ENCODE measurements at regions not wholly inside any gene's neighbourhood (a gene's known extent, or its start where the extent isn't known, plus 50 kb on each side); places are given as distances from the start of the nearest gene placed in this dataset.
A peak's percentile ranks its signal among the peaks of the same experiment; 100 is the strongest.

DNA sequence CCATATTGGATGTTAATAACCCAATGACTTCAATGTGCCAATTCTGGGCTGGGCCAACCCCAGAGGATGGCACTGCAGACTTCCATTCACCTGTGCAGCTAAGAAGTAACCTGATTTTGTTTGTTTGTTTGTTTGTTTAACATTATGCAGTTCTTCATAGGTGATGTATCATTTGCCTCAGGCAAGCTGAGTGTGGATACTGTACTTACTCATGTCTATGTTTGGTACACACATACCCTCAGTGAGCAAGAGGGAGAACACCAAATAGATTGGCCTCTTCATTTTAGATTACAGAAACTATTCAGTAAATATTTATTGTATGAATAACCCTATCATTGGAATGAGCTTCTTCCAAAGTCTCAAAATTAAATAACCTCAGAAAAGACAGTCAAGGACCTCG lies 180.2 kb upstream of the SMC2 start:
- no peak overlapping the region for H3K27ac Mint-ChIP-seq
- DNase-seq, result no peak
- no peak overlapping the region for H3K4me3 Mint-ChIP-seq
- no peaks in the 10 kb centered on the region for H3K4me1 Mint-ChIP-seq
- intact Hi-C loops (cut with micrococcal nuclease), result no loop called here
- H3K9me3 Mint-ChIP-seq, result no peaks in the 10 kb centered on the region
- no peaks in the 10 kb centered on the region for H3K27me3 Mint-ChIP-seq
- no peaks in the 10 kb centered on the region for H3K36me3 Mint-ChIP-seq (ENCODE audit: low read depth)

DNA sequence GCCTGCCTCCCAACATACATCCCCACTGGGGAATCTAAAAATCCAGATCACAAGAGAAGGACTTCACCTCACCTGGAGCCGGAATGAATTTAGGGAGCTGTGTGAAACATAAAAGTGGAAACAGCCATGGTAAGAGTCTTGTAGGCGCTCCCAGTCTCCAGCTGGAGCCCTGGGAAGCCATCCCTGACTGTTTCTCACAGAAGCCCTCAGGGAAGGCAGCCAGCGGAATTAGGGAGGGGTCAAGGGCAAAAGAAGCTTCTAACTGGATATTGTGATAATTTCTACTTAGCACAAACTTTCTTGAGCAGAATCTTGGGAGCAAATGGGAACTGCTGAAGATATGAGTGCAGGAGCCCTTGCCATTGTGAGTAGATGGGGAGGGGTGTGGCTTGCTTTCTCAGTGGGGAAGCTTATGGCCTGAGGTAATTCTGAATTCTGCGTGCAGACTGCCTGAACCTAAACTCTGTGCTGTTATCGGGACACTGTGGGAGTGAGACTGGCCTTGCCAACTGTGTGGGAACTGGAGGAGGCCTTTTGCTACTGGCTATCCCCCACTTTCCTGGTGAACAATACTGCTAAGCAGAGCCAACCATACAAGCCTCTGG lies 174.4 kb upstream of the SMC2 start:
- no peaks in the 10 kb centered on the region for H3K4me1 Mint-ChIP-seq
- no peak overlapping the region for H3K27ac Mint-ChIP-seq
- no peaks in the 10 kb centered on the region for H3K27me3 Mint-ChIP-seq
- no peaks in the 10 kb centered on the region for H3K36me3 Mint-ChIP-seq (ENCODE audit: low read depth)
- intact Hi-C loops (cut with micrococcal nuclease), result no loop called here
- H3K9me3 Mint-ChIP-seq, result no peaks in the 10 kb centered on the region
- DNase-seq, result no peak
- no peak overlapping the region for H3K4me3 Mint-ChIP-seq

DNA sequence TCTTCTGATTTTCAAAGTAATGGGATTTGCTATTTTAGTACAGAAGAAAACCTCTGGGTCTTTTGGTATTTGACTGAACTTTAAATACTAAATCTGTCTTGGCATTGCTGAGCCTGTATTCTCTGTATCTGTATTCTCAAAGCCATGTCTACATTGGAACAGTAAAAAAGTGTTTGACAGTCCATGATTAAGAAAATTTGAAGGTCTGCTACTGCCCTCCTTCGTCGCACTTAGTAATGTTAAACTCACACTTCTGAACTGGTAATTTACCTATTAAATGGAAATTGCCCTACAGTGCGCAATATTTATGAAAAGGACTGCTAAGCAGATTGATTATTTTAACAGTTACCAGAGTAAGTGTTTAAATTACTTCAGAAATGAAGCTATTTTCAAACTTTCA lies 165.7 kb upstream of the SMC2 start:
- H3K4me3 Mint-ChIP-seq, result no peak overlapping the region
- no peak for DNase-seq
- no peaks in the 10 kb centered on the region for H3K9me3 Mint-ChIP-seq
- H3K36me3 Mint-ChIP-seq (ENCODE audit: low read depth), result no peaks in the 10 kb centered on the region
- H3K27me3 Mint-ChIP-seq, result no peaks in the 10 kb centered on the region
- intact Hi-C loops (cut with micrococcal nuclease), result no loop called here
- no peak overlapping the region for H3K27ac Mint-ChIP-seq
- H3K4me1 Mint-ChIP-seq, result no peaks in the 10 kb centered on the region

DNA sequence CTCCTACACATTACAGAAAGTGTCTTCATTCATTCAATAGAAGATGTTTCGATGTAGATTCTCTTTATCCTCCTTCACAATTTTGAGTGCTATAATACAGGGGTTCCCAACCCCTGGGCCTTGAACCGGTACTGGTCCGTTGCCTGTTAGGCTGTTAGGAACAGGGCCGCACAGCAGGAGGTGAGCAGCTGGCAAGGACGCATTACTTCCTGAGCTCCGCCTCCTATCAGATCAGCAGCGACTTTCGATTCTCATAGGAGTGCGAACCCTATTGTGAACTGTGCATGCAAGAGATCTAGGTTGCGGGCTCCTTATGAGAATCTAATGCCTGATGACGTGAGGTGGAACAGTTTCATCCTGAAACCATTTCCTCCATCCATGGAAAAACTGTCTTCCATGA lies 153.0 kb upstream of the SMC2 start:
- Mint-ChIP-seq H3K9me3 (no peaks in the 10 kb centered on the region), H3K4me1 (no peaks in the 10 kb centered on the region), H3K4me3 (no peak overlapping the region), H3K27ac (no peak overlapping the region), H3K27me3 (no peaks in the 10 kb centered on the region), H3K36me3 (ENCODE audit: low read depth) (no peaks in the 10 kb centered on the region)
- intact Hi-C loops (cut with micrococcal nuclease), result no loop called here
- DNase-seq, result no peak

DNA sequence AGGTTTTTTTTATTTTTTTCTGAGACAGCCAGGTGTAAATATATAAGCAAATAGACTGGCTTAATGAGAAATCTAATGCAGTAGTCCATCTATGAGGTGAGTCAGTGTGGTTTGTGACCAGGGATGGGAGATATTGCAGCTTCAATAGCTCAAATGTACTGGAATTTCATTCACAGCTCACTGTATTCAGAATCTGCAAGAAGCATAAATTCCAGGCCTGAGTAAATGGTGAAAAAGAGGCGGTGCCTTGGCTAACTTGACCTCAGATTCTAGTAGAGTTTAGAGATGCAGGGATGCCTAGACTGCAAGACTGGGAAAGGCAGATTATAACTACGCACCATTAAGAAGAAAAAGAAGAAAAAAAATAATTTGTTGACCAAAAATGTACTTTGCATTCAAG lies 151.9 kb upstream of the SMC2 start:
- H3K27ac Mint-ChIP-seq, result no peak overlapping the region
- DNase-seq, result no peak
- intact Hi-C loops (cut with micrococcal nuclease), result no loop called here

DNA sequence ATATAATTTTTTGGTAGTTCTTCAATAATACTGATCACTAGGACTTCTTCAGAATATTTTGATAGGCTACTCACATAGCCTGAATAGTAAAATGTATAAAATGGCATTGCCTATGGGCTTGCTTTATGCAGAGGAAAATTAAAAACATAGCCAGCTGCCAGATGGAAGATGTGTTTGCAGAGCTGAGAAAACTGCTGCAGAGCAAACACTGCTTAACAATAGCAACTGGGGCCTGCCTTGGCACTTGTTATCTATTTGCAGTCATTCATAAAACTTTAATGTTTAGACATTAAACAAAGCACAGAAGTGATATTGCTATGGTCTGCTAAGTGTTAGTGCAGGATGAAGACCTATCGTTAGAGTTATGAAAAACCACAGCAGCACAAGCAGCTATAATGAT lies 151.5 kb upstream of the SMC2 start:
- no peak overlapping the region for H3K27ac Mint-ChIP-seq
- no peaks in the 10 kb centered on the region for H3K36me3 Mint-ChIP-seq (ENCODE audit: low read depth)
- intact Hi-C loops (cut with micrococcal nuclease), result no loop called here
- H3K4me1 Mint-ChIP-seq, result no peaks in the 10 kb centered on the region
- DNase-seq, result no peak
- no peaks in the 10 kb centered on the region for H3K9me3 Mint-ChIP-seq
- H3K4me3 Mint-ChIP-seq, result no peak overlapping the region
- H3K27me3 Mint-ChIP-seq, result no peaks in the 10 kb centered on the region

More for the DNA sequence above, 151.9 kb upstream of the SMC2 start:
- Mint-ChIP-seq H3K9me3 (no peaks in the 10 kb centered on the region), H3K4me3 (no peak overlapping the region), H3K36me3 (ENCODE audit: low read depth) (no peaks in the 10 kb centered on the region), H3K4me1 (no peaks in the 10 kb centered on the region), H3K27me3 (no peaks in the 10 kb centered on the region)

DNA sequence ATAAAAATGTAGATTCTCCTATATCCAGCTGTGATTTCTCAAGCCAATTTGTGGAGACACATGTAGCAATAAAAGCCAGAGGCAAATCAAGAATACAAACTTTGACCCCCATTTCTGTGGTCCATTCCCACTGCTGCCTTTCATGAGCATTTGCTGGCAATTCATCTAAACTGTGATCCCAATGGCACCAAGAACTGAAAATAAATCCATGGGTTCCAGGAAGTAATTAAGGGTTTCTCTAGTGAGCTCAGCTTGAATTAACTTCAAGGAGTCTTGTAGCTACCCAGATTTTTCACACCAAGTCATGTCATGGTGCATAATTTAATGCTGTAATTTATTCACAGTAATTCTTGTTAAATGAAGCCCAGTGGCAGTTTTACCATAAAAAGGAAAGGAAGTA lies 145.0 kb upstream of the SMC2 start:
- Mint-ChIP-seq H3K36me3 (ENCODE audit: low read depth) (no peaks in the 10 kb centered on the region), H3K27me3 (no peaks in the 10 kb centered on the region), H3K27ac (no peak overlapping the region), H3K9me3 (no peaks in the 10 kb centered on the region), H3K4me3 (no peak overlapping the region), H3K4me1 (no peaks in the 10 kb centered on the region)
- DNase-seq, result no peak
- intact Hi-C loops (cut with micrococcal nuclease), result no loop called here

DNA sequence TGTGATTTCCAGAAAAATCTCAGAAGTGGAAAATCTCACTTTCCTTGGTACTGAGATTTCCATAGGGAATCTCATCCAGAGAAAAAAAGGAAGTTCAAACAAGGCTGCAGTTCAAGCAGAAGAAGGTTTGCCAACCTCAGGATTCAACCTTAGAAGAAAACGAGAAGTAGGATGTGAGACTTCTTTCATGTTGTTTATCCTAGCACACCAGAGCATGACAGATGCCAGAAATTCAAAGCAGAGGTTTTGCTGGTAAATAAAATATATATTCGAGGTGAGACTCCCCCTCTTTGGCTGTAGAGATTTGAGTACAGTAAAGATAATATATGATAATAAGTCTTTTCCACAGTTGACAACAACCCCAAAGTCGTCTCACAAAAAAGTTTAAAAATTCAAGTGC lies 116.9 kb upstream of the SMC2 start:
- Mint-ChIP-seq H3K9me3 (no peaks in the 10 kb centered on the region), H3K4me3 (no peak overlapping the region), H3K27me3 (no peaks in the 10 kb centered on the region), H3K4me1 (no peaks in the 10 kb centered on the region), H3K27ac (no peak overlapping the region), H3K36me3 (ENCODE audit: low read depth) (no peaks in the 10 kb centered on the region)
- no peak for DNase-seq
- intact Hi-C loops (cut with micrococcal nuclease), result no loop called here

DNA sequence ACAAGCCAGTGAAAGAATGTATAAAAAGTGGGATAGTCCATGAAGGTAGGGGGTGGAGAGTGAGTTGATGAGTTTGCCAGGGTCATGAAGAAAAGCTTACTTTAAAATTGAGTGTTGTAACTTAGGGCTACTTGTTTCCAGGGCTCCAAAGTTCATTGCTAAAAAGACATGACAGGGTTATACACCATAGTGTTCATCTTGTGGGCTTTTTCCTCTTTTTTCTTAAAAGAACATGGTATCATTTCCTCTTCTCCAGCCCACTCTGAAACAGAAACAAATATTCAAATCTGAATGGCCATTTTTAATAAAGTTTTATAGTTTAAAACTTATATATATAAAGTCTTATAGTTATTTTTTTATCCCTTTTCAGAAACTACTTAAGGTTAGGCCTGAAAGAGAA lies 115.7 kb upstream of the SMC2 start:
- H3K9me3 Mint-ChIP-seq, result no peaks in the 10 kb centered on the region

DNA sequence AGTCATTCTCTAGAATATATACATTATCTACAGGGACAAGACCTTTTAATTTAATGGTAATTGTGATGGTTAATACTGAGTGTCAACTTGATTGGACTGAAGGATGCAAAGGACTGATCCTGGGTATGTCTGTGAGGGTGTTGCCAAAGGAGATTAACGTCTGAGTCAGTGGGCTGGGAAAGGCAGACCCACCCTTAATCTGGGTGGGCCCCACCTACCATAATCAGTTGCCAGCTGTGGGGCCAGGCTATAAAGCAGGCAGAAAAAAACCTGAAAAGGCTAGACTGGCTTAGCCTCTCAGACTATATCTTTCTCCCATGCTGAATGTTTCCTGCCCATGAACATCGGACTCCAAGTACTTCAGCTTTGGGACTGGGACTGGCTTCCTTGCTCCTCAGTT lies 112.2 kb upstream of the SMC2 start:
- H3K36me3 Mint-ChIP-seq (ENCODE audit: low read depth), result no peaks in the 10 kb centered on the region
- no peaks in the 10 kb centered on the region for H3K9me3 Mint-ChIP-seq
- no peak overlapping the region for H3K27ac Mint-ChIP-seq
- H3K4me3 Mint-ChIP-seq, result no peak overlapping the region
- no peak for DNase-seq
- no peaks in the 10 kb centered on the region for H3K27me3 Mint-ChIP-seq
- intact Hi-C loops (cut with micrococcal nuclease), result no loop called here
- no peaks in the 10 kb centered on the region for H3K4me1 Mint-ChIP-seq

More for the DNA sequence above, 115.7 kb upstream of the SMC2 start:
- Mint-ChIP-seq H3K4me1 (no peaks in the 10 kb centered on the region), H3K27me3 (no peaks in the 10 kb centered on the region), H3K4me3 (no peak overlapping the region), H3K27ac (no peak overlapping the region), H3K36me3 (ENCODE audit: low read depth) (no peaks in the 10 kb centered on the region)
- DNase-seq, result no peak
- intact Hi-C loops (cut with micrococcal nuclease), result no loop called here

DNA sequence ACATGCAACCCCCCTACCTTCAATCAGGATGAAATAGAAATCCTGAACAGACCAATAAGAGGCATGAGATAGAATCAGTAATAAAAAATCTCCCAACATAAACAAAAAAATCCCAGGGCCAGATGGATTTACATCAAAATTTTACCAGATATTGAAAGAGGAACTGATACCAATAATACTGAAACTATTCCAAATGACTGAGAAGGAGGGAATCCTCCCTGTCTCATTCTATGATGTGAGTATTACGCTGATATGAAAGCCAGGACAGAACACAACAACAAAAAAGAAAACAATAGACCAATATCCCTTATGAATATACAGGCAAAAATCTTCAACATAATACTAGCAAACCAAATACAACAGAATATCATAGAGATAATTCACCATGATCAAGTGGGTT lies 109.0 kb upstream of the SMC2 start:
- no peak overlapping the region for H3K4me3 Mint-ChIP-seq
- H3K9me3 Mint-ChIP-seq, result no peaks in the 10 kb centered on the region
- intact Hi-C loops (cut with micrococcal nuclease), result no loop called here
- no peaks in the 10 kb centered on the region for H3K27me3 Mint-ChIP-seq
- H3K27ac Mint-ChIP-seq, result no peak overlapping the region
- no peaks in the 10 kb centered on the region for H3K36me3 Mint-ChIP-seq (ENCODE audit: low read depth)
- no peak for DNase-seq
- no peaks in the 10 kb centered on the region for H3K4me1 Mint-ChIP-seq

DNA sequence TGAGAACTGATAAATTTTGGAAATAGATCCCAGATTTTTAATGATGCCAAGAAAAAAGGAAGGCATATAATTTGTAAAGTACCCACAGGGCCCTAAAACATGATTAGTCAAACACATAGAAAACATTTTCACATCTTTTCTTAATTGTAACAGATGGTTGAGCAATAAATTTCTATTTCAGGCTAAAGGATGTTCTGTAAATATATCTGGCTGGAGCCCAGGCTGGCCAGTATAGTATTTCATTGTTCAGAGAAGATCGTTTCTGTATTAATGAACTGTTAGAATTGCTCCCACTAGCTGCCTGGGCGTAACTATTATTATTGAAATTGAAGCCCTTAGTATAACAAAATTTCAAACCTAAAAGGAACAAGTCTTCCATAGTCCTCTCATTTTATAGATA lies 105.3 kb upstream of the SMC2 start:
- Mint-ChIP-seq H3K9me3 (no peaks in the 10 kb centered on the region), H3K36me3 (ENCODE audit: low read depth) (no peaks in the 10 kb centered on the region), H3K4me1 (peaks cover 4% of the 10 kb centered on the region), H3K27me3 (no peaks in the 10 kb centered on the region), H3K4me3 (no peak overlapping the region), H3K27ac (no peak overlapping the region)
- no peak for DNase-seq
- intact Hi-C loops (cut with micrococcal nuclease), result no loop called here

DNA sequence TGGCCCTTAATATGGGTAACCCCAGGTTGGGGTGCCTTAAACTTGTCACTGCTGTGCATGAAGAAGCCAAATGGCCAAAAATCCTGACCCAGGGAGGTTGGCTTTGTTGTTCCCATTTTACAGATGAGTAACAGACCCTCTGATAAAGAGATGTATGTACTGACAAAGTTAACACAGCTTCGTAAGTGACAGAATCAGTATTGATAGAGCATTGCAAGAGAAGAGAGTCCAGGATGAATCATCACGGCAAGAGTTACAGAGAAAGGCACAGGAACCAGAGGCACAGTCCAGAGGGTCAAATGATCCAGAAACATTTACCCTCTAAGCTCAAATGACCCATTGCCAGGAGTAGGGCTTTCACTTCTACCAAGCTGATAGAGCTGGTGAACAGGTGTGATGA lies 103.8 kb upstream of the SMC2 start:
- Mint-ChIP-seq H3K27me3 (no peaks in the 10 kb centered on the region), H3K27ac (no peak overlapping the region), H3K4me1 (peaks cover 4% of the 10 kb centered on the region), H3K9me3 (no peaks in the 10 kb centered on the region), H3K36me3 (ENCODE audit: low read depth) (no peaks in the 10 kb centered on the region), H3K4me3 (no peak overlapping the region)
- intact Hi-C loops (cut with micrococcal nuclease), result no loop called here
- no peak for DNase-seq

DNA sequence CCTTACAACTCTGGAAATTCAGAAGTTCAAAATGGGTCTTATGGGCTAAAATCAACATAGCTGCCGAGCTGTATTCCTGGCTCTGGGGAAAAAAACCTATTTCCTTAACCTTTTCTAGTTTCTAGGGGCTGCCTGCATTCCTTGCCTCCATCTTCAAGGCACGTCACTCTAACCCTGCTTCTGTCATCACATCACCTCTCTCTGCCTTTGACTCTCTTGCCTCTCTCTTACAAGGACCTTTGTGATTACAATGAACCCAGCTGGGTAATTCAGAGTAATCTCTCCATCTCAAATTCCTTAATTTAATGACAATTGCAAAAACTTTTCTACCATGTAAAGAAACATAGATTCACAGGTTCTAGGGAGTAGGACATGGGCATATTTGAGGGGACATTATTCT lies 103.1 kb upstream of the SMC2 start:
- DNase-seq, result no peak
- Mint-ChIP-seq H3K4me1 (peaks cover 4% of the 10 kb centered on the region), H3K27me3 (no peaks in the 10 kb centered on the region), H3K36me3 (ENCODE audit: low read depth) (no peaks in the 10 kb centered on the region), H3K27ac (no peak overlapping the region), H3K9me3 (no peaks in the 10 kb centered on the region), H3K4me3 (no peak overlapping the region)
- intact Hi-C loops (cut with micrococcal nuclease), result no loop called here

DNA sequence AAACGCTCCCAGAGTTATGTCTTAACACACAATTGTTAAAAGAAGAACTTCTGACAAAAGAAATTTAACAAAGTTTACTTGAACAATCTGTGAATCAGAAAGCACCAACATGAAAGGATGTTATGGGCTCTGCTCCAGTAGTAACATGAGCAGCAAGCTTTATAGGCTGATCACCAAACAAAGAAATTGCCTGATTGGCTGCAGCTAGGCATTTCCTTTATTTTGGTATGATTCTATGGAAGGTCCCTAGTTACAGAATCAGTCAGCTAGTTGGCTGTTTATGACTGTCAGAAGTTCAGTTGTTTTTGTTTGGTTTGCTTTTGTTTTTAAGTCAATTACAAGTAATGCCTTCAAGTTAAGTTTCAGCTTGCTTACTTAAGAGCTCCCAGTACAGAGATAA lies 102.4 kb upstream of the SMC2 start:
- H3K9me3 Mint-ChIP-seq, result no peaks in the 10 kb centered on the region
- intact Hi-C loops (cut with micrococcal nuclease), result no loop called here
- no peaks in the 10 kb centered on the region for H3K36me3 Mint-ChIP-seq (ENCODE audit: low read depth)
- H3K4me3 Mint-ChIP-seq, result peak overlapping the region; percentile 2
- no peaks in the 10 kb centered on the region for H3K27me3 Mint-ChIP-seq
- DNase-seq, result peak; percentile 61
- peak overlapping the region; percentile 65 for H3K27ac Mint-ChIP-seq
- H3K4me1 Mint-ChIP-seq, result peaks cover 4% of the 10 kb centered on the region
